WTC11 (cell line): ENCODE measurements at regions not wholly inside any gene's neighbourhood (a gene's known extent, or its start where the extent isn't known, plus 50 kb on each side); places are given as distances from the start of the nearest gene placed in this dataset.

Experiments used
- ATAC-seq: fragments of 200-7000 bp; cut with Tn5 transposase; 2 replicates; pipeline ENCODE4 v1.10.0; 2021; ENCODE audit warnings: mild to moderate bottlenecking, moderate library complexity
- CTCF ChIA-PET: fragments of 300-600 bp; sonication (Branson Sonifier 250); formaldehyde crosslinking; loops from one replicate; lab custom pipeline; 2021; ENCODE audit warnings: antibody characterized with exemption; lab: Charles Lee
- POLR2A ChIA-PET: fragments of 350-600 bp; sonication (Branson Sonifier 250); formaldehyde crosslinking; loops from one replicate; lab custom pipeline; 2021; ENCODE audit warnings: antibody characterized with exemption; lab: Charles Lee
- DNase-seq: peaks from one replicate; pipeline ENCODE4 v3.0.0; 2021; ENCODE audit warnings: low spot score
- H3K27ac Mint-ChIP-seq: 2 replicates; pipeline ENCODE4 v1.8.0; 2021; ENCODE audit warnings: mixed read lengths
- H3K27me3 Mint-ChIP-seq: 2 replicates; pipeline ENCODE4 v1.8.0; 2021; ENCODE audit warnings: low read depth, mild to moderate bottlenecking, moderate library complexity, mixed read lengths
- H3K36me3 Mint-ChIP-seq: 2 replicates; pipeline ENCODE4 v1.8.0; 2021; ENCODE audit warnings: mixed read lengths
- H3K4me1 Mint-ChIP-seq: 2 replicates; pipeline ENCODE4 v1.8.0; 2022; ENCODE audit warnings: mixed read lengths
- H3K4me3 Mint-ChIP-seq: 2 replicates; pipeline ENCODE4 v1.8.0; 2021; ENCODE audit warnings: mild to moderate bottlenecking, moderate library complexity, mixed read lengths
- H3K9me3 Mint-ChIP-seq: 2 replicates; pipeline ENCODE4 v1.8.0; 2021; ENCODE audit warnings: mixed read lengths
- AFF4 ChIP-seq: sonication (generic); formaldehyde crosslinking; IDR thresholded peaks from 2 replicates; pipeline ENCODE4 v1.8.1; 2023; ENCODE audit warnings: mild to moderate bottlenecking, missing genetic modification reagents, borderline replicate concordance
- ELF4 ChIP-seq: sonication (generic); formaldehyde crosslinking; IDR thresholded peaks from 2 replicates; pipeline ENCODE4 v1.8.1; 2022; ENCODE audit warnings: low read depth, mild to moderate bottlenecking, moderate library complexity, missing genetic modification reagents
- FOXK1 ChIP-seq: sonication (generic); formaldehyde crosslinking; IDR thresholded peaks from 2 replicates; pipeline ENCODE4 v1.8.0; 2022; ENCODE audit warnings: mild to moderate bottlenecking, moderate library complexity, missing genetic modification reagents
- FOXP1 ChIP-seq: sonication (generic); formaldehyde crosslinking; IDR thresholded peaks from 2 replicates; pipeline ENCODE4 v1.8.0; 2022; ENCODE audit warnings: missing genetic modification reagents, mild to moderate bottlenecking, moderate library complexity, borderline replicate concordance
- IRF2 ChIP-seq: sonication (generic); formaldehyde crosslinking; IDR thresholded peaks from 2 replicates; pipeline ENCODE4 v1.8.0; 2022; ENCODE audit warnings: low read depth, missing genetic modification reagents, borderline replicate concordance
- MAX ChIP-seq: sonication (generic); formaldehyde crosslinking; IDR thresholded peaks from 2 replicates; pipeline ENCODE4 v1.8.0; 2022; ENCODE audit warnings: mild to moderate bottlenecking, missing genetic modification reagents
- MLX ChIP-seq: sonication (generic); formaldehyde crosslinking; IDR thresholded peaks from 2 replicates; pipeline ENCODE4 v1.8.1; 2023; ENCODE audit warnings: mild to moderate bottlenecking, missing genetic modification reagents, moderate library complexity
- MXD4 ChIP-seq: fragments of 250-450 bp; sonication (Bioruptor Pico); IDR thresholded peaks from 2 replicates; pipeline ENCODE4 v1.8.0; 2021; ENCODE audit warnings: mild to moderate bottlenecking, moderate library complexity, borderline replicate concordance
- NFATC4 ChIP-seq: fragments of 250-450 bp; sonication (Bioruptor Pico); IDR thresholded peaks from 2 replicates; pipeline ENCODE4 v1.9.0; 2021; ENCODE audit warnings: mild to moderate bottlenecking
- RELA ChIP-seq: sonication (generic); formaldehyde crosslinking; IDR thresholded peaks from 2 replicates; pipeline ENCODE4 v1.8.1; 2022; ENCODE audit warnings: missing genetic modification reagents, mild to moderate bottlenecking, borderline replicate concordance
- STAT6 ChIP-seq: sonication (generic); formaldehyde crosslinking; conservative IDR thresholded peaks from 2 replicates; pipeline ENCODE4 v1.8.1; 2023; ENCODE audit warnings: mild to moderate bottlenecking, low read depth, missing genetic modification reagents, moderate library complexity
- USF2 ChIP-seq: sonication (generic); formaldehyde crosslinking; IDR thresholded peaks from 2 replicates; pipeline ENCODE4 v1.8.1; 2023; ENCODE audit warnings: mild to moderate bottlenecking, missing genetic modification reagents, moderate library complexity
- ZBTB43 ChIP-seq: sonication (generic); formaldehyde crosslinking; IDR thresholded peaks from 2 replicates; pipeline ENCODE4 v1.8.1; 2023; ENCODE audit warnings: mild to moderate bottlenecking, missing genetic modification reagents
- ZNF416 ChIP-seq: fragments of 250-450 bp; sonication (Bioruptor Pico); IDR thresholded peaks from 2 replicates; pipeline ENCODE4 v1.9.0; 2021; ENCODE audit warnings: mild to moderate bottlenecking, inconsistent platforms
- ZNF512 ChIP-seq: sonication (generic); formaldehyde crosslinking; IDR thresholded peaks from 2 replicates; pipeline ENCODE4 v1.8.1; 2022; ENCODE audit warnings: missing genetic modification reagents, borderline replicate concordance

GRCh38 chr18:42137693-42138375 is 182.8 kb downstream of the PIK3C3 start:
- peaks cover 12% of the 10 kb centered on the region for H3K36me3 Mint-ChIP-seq
- no peak overlapping the region for H3K4me3 Mint-ChIP-seq
- ChIA-PET POLR2A (no interaction called here), CTCF (no interaction called here)
- DNase-seq (no peak), ATAC-seq (no peak)
- no peaks in the 10 kb centered on the region; the same call in 1 of the 2 replicates for H3K27me3 Mint-ChIP-seq
- TF ChIP-seq ZNF512 (CRISPR knock-in tag) (no peak), MLX (CRISPR knock-in tag) (no peak), ZBTB43 (no peak), RELA (CRISPR knock-in tag) (no peak)
- H3K9me3 Mint-ChIP-seq: peaks cover 26% of the 10 kb centered on the region
- H3K4me1 Mint-ChIP-seq: no peaks in the 10 kb centered on the region
- H3K27ac Mint-ChIP-seq: no peak overlapping the region

- ChIA-PET CTCF (interaction anchor here (0.6 to 1.4 kb wide), 6 partner anchors 27 to 158 kb away, joined by 3 to 8 read pairs (median 4); no protein-coding TSS in a partner anchor), POLR2A (no interaction called here)
- H3K36me3 Mint-ChIP-seq: peaks cover 12% of the 10 kb centered on the region
- TF ChIP-seq FOXP1 (no peak), USF2 (CRISPR knock-in tag) (no peak), IRF2 (CRISPR knock-in tag) (no peak), AFF4 (CRISPR knock-in tag) (no peak), FOXK1 (CRISPR knock-in tag) (no peak)
- H3K9me3 Mint-ChIP-seq: peaks cover 21% of the 10 kb centered on the region
- no peak overlapping the region for H3K27ac Mint-ChIP-seq
- DNase-seq (no peak), ATAC-seq (peak; percentile 81)
- no peaks in the 10 kb centered on the region; the same call in 1 of the 2 replicates for H3K27me3 Mint-ChIP-seq
- no peak overlapping the region for H3K4me3 Mint-ChIP-seq
- H3K4me1 Mint-ChIP-seq: no peaks in the 10 kb centered on the region
Observed at GRCh38 chr18:42141439-42141838, 186.4 kb downstream of the PIK3C3 start.

GRCh38 chr18:42155024-42155423 is 200.0 kb downstream of the PIK3C3 start:
- H3K36me3 Mint-ChIP-seq: no peaks in the 10 kb centered on the region
- CTCF ChIA-PET: no interaction called here
- H3K27ac Mint-ChIP-seq: no peak overlapping the region
- H3K4me1 Mint-ChIP-seq: no peaks in the 10 kb centered on the region
- no peak overlapping the region for H3K4me3 Mint-ChIP-seq
- no peaks in the 10 kb centered on the region for H3K27me3 Mint-ChIP-seq
- POLR2A ChIA-PET: no interaction called here
- no peak for DNase-seq
- no peak for ATAC-seq
- H3K9me3 Mint-ChIP-seq: no peaks in the 10 kb centered on the region
- TF ChIP-seq STAT6 (CRISPR knock-in tag) (no peak), MAX (no peak), ELF4 (no peak), NFATC4 (no peak), AFF4 (CRISPR knock-in tag) (no peak), ZNF416 (CRISPR knock-in tag) (no peak), MXD4 (CRISPR knock-in tag) (no peak)
